Trophoblast cell (in vitro differentiated cells and primary cell): ENCODE measurements at regions not wholly inside any gene's neighbourhood (a gene's known extent, or its start where the extent isn't known, plus 50 kb on each side); places are given as distances from the start of the nearest gene placed in this dataset.

Source experiments
- DNase-seq, 2 donors: peaks; one replicate each; pipeline ENCODE4 v3.0.0-alpha.2; 2016
- H2AFZ ChIP-seq: 2 replicates; pipeline ENCODE4 v1.6.1; 2013; ENCODE audit warnings: low read length, moderate library complexity, mild to moderate bottlenecking; ENCODE audit not compliant: insufficient read depth, poor library complexity
- H2AK5ac ChIP-seq: 2 replicates; pipeline ENCODE4 v1.6.1; 2013; ENCODE audit warnings: mild to moderate bottlenecking, low read length
- H2BK120ac ChIP-seq: 2 replicates; pipeline ENCODE4 v1.6.1; 2013; ENCODE audit warnings: low read length, mild to moderate bottlenecking, moderate library complexity; ENCODE audit not compliant: insufficient read depth, poor library complexity
- H2BK12ac ChIP-seq: 2 replicates; pipeline ENCODE4 v1.6.1; 2013; ENCODE audit warnings: mild to moderate bottlenecking, low read length, moderate library complexity
- H2BK5ac ChIP-seq: 2 replicates; pipeline ENCODE4 v1.6.1; 2013; ENCODE audit warnings: low read length, low read depth, moderate library complexity, mild to moderate bottlenecking; ENCODE audit not compliant: poor library complexity
- H3K14ac ChIP-seq: 2 replicates; pipeline ENCODE4 v1.6.1; 2013; ENCODE audit warnings: mild to moderate bottlenecking, low read length
- H3K18ac ChIP-seq: 2 replicates; pipeline ENCODE4 v1.6.1; 2013; ENCODE audit warnings: mild to moderate bottlenecking, low read length
- H3K23ac ChIP-seq: 2 replicates; pipeline ENCODE4 v1.6.1; 2013; ENCODE audit warnings: low read length
- H3K27ac ChIP-seq: 2 replicates; pipeline ENCODE4 v1.5.1; 2013; ENCODE audit warnings: low read depth, mild to moderate bottlenecking, inconsistent platforms, low read length, moderate library complexity
- H3K27me3 ChIP-seq: 2 replicates; pipeline ENCODE4 v1.6.1; 2013; ENCODE audit warnings: inconsistent platforms, mild to moderate bottlenecking, low read length, moderate library complexity; ENCODE audit not compliant: insufficient read depth
- H3K36me3 ChIP-seq, 2 experiments: 1 replicate in 1 of 2; 2 replicates in 1 of 2; pipeline ENCODE4 v1.6.1; 2013; ENCODE audit warnings: low read length in 2 of 2, mild to moderate bottlenecking in 2 of 2, moderate library complexity in 1 of 2; ENCODE audit not compliant: insufficient read depth in 2 of 2, control insufficient read depth in 1 of 2
- H3K4ac ChIP-seq: 2 replicates; pipeline ENCODE4 v1.6.1; 2013; ENCODE audit warnings: low read depth, mild to moderate bottlenecking, low read length, moderate library complexity
- H3K4me1 ChIP-seq, 2 experiments: 1 replicate in 1 of 2; 2 replicates in 1 of 2; pipeline ENCODE4 v1.6.1; 2013; ENCODE audit warnings: low read length in 2 of 2, mild to moderate bottlenecking in 2 of 2, moderate library complexity in 1 of 2; ENCODE audit not compliant: insufficient read depth in 2 of 2, control insufficient read depth in 1 of 2
- H3K4me2 ChIP-seq: 2 replicates; pipeline ENCODE4 v1.6.1; 2013; ENCODE audit warnings: inconsistent platforms, mild to moderate bottlenecking, low read length, moderate library complexity
- H3K4me3 ChIP-seq: 2 replicates; pipeline ENCODE4 v1.5.1; 2013; ENCODE audit warnings: mild to moderate bottlenecking, low read depth, low read length, inconsistent platforms
- H3K79me1 ChIP-seq: one replicate; pipeline ENCODE4 v1.6.1; 2013; ENCODE audit warnings: low read length
- H3K79me2 ChIP-seq: 2 replicates; pipeline ENCODE4 v1.6.1; 2013; ENCODE audit warnings: low read length, mild to moderate bottlenecking; ENCODE audit not compliant: control insufficient read depth, insufficient read depth, poor library complexity
- H3K9ac ChIP-seq: 2 replicates; pipeline ENCODE4 v1.6.1; 2013; ENCODE audit warnings: mild to moderate bottlenecking, low read length
- H3K9me3 ChIP-seq: 2 replicates; pipeline ENCODE4 v1.6.1; 2013; ENCODE audit warnings: low read depth, mild to moderate bottlenecking, control low read depth, inconsistent platforms, low read length; ENCODE audit not compliant: insufficient read depth
- H4K12ac ChIP-seq: 2 replicates; pipeline ENCODE4 v1.6.1; 2013; ENCODE audit warnings: low read depth, mild to moderate bottlenecking, low read length, moderate library complexity
- H4K8ac ChIP-seq: 2 replicates; pipeline ENCODE4 v1.6.1; 2013; ENCODE audit warnings: low read depth, mild to moderate bottlenecking, low read length, moderate library complexity
- H4K91ac ChIP-seq: one replicate; pipeline ENCODE4 v1.6.1; 2013; ENCODE audit warnings: low read depth, mild to moderate bottlenecking, low read length, moderate library complexity
- WGBS: extraction: QIAGEN DNeasy Blood & Tissue Kit; methylation state at CpG from one replicate; pipeline ENCODE4 v1.1.7; 2013; ENCODE audit warnings: missing lambda C conversion rate; ENCODE audit not compliant: insufficient read length, insufficient coverage; ENCODE audit errors: extremely low coverage; 5-methylcytosine and 5-hydroxymethylcytosine counted together

- H3K23ac ChIP-seq = no peak overlapping the region
- H3K27ac ChIP-seq = no peak overlapping the region
- H2BK5ac ChIP-seq = no peak overlapping the region
- H3K14ac ChIP-seq = no peak overlapping the region
- no peak overlapping the region for H2AK5ac ChIP-seq
- H2AFZ ChIP-seq = no peak overlapping the region
- H3K79me2 ChIP-seq = no peaks in the 10 kb centered on the region
- no peaks in the 10 kb centered on the region for H3K36me3 ChIP-seq
- H3K4ac ChIP-seq = no peak overlapping the region
- no peak overlapping the region for H3K9ac ChIP-seq
- H3K9me3 ChIP-seq = no peaks in the 10 kb centered on the region
- H3K18ac ChIP-seq = no peak overlapping the region
- H3K4me1 ChIP-seq = no peaks in the 10 kb centered on the region
- H4K8ac ChIP-seq = no peak overlapping the region
- WGBS = no CpG with 5 or more reads among the region's 4 CpGs
- H3K27me3 ChIP-seq = no peaks in the 10 kb centered on the region
- H3K4me3 ChIP-seq = peak overlapping the region; percentile 45
- DNase-seq = no peak
- no peak overlapping the region for H4K12ac ChIP-seq
- no peak overlapping the region for H2BK12ac ChIP-seq
- no peak overlapping the region for H2BK120ac ChIP-seq
- H3K79me1 ChIP-seq = no peaks in the 10 kb centered on the region
- no peak overlapping the region for H3K4me2 ChIP-seq
- no peak overlapping the region for H4K91ac ChIP-seq
Observed at GRCh38 chr18:10310626-10311025, 143.8 kb upstream of the APCDD1 start.

- Histone ChIP-seq H2BK12ac (no peak overlapping the region), H2AK5ac (no peak overlapping the region), H3K4me2 (no peak overlapping the region), H3K23ac (no peak overlapping the region), H4K8ac (no peak overlapping the region), H3K79me1 (no peaks in the 10 kb centered on the region), H2AFZ (no peak overlapping the region), H4K91ac (no peak overlapping the region), H3K79me2 (no peaks in the 10 kb centered on the region), H3K18ac (no peak overlapping the region), H3K27me3 (no peaks in the 10 kb centered on the region), H3K4me1 (no peaks in the 10 kb centered on the region), H4K12ac (no peak overlapping the region), H3K4ac (no peak overlapping the region), H3K14ac (no peak overlapping the region), H3K9ac (no peak overlapping the region), H2BK5ac (no peak overlapping the region), H2BK120ac (no peak overlapping the region), H3K27ac (no peak overlapping the region), H3K36me3 (no peaks in the 10 kb centered on the region), H3K4me3 (no peak overlapping the region), H3K9me3 (peaks cover 4% of the 10 kb centered on the region)
- DNase-seq = no peak
- WGBS = no CpG with 5 or more reads among the region's 5 CpGs
Observed at GRCh38 chr18:10312326-10313015, 142.0 kb upstream of the APCDD1 start.

GRCh38 chr18:10313016-10313342 lies 141.5 kb upstream of the APCDD1 start:
- Histone ChIP-seq H3K4ac (no peak overlapping the region), H3K36me3 (no peaks in the 10 kb centered on the region), H3K18ac (no peak overlapping the region), H3K27me3 (no peaks in the 10 kb centered on the region), H3K4me1 (no peaks in the 10 kb centered on the region), H3K14ac (no peak overlapping the region), H2BK120ac (no peak overlapping the region), H3K9me3 (peaks cover 4% of the 10 kb centered on the region), H2AK5ac (no peak overlapping the region), H3K4me3 (no peak overlapping the region), H4K12ac (no peak overlapping the region), H3K79me1 (no peaks in the 10 kb centered on the region), H3K27ac (no peak overlapping the region), H2AFZ (no peak overlapping the region), H4K91ac (no peak overlapping the region), H4K8ac (no peak overlapping the region), H2BK5ac (no peak overlapping the region), H3K23ac (no peak overlapping the region), H2BK12ac (no peak overlapping the region), H3K4me2 (no peak overlapping the region), H3K79me2 (no peaks in the 10 kb centered on the region), H3K9ac (no peak overlapping the region)
- no CpG with 5 or more reads among the region's 3 CpGs for WGBS
- DNase-seq = no peak

GRCh38 chr18:10314066-10314465 lies 140.4 kb upstream of the APCDD1 start:
- Histone ChIP-seq H3K4me1 (no peaks in the 10 kb centered on the region), H2BK12ac (no peak overlapping the region), H4K91ac (no peak overlapping the region), H3K23ac (no peak overlapping the region), H3K4ac (no peak overlapping the region), H3K27ac (no peak overlapping the region), H3K18ac (no peak overlapping the region), H3K4me2 (no peak overlapping the region), H4K8ac (no peak overlapping the region), H3K36me3 (no peaks in the 10 kb centered on the region), H3K79me2 (no peaks in the 10 kb centered on the region), H2BK5ac (no peak overlapping the region), H3K27me3 (no peaks in the 10 kb centered on the region), H3K9me3 (peaks cover 4% of the 10 kb centered on the region), H3K14ac (no peak overlapping the region), H2AK5ac (no peak overlapping the region), H3K9ac (no peak overlapping the region), H2AFZ (no peak overlapping the region), H4K12ac (no peak overlapping the region), H3K4me3 (no peak overlapping the region), H3K79me1 (no peaks in the 10 kb centered on the region), H2BK120ac (no peak overlapping the region)
- no peak for DNase-seq
- no CpG with 5 or more reads among the region's 5 CpGs for WGBS
